Breast epithelium (tissue), 3 donors: ENCODE measurements at regions not wholly inside any gene's neighbourhood (a gene's known extent, or its start where the extent isn't known, plus 50 kb on each side); places are given as distances from the start of the nearest gene placed in this dataset.

Source experiments
- CTCF ChIP-seq, 3 donors: fragments of 450-650 bp; IDR thresholded peaks; one replicate each; pipeline ENCODE4 v1.5.1; 2016 to 2017; ENCODE audit warnings: antibody characterized with exemption in 3 of 3, mild to moderate bottlenecking in 3 of 3, moderate library complexity in 3 of 3
- POLR2A ChIP-seq: fragments of 450-650 bp; IDR thresholded peaks from one replicate; pipeline ENCODE4 v1.6.1; 2016; ENCODE audit warnings: antibody characterized with exemption, mild to moderate bottlenecking, moderate library complexity

DNA sequence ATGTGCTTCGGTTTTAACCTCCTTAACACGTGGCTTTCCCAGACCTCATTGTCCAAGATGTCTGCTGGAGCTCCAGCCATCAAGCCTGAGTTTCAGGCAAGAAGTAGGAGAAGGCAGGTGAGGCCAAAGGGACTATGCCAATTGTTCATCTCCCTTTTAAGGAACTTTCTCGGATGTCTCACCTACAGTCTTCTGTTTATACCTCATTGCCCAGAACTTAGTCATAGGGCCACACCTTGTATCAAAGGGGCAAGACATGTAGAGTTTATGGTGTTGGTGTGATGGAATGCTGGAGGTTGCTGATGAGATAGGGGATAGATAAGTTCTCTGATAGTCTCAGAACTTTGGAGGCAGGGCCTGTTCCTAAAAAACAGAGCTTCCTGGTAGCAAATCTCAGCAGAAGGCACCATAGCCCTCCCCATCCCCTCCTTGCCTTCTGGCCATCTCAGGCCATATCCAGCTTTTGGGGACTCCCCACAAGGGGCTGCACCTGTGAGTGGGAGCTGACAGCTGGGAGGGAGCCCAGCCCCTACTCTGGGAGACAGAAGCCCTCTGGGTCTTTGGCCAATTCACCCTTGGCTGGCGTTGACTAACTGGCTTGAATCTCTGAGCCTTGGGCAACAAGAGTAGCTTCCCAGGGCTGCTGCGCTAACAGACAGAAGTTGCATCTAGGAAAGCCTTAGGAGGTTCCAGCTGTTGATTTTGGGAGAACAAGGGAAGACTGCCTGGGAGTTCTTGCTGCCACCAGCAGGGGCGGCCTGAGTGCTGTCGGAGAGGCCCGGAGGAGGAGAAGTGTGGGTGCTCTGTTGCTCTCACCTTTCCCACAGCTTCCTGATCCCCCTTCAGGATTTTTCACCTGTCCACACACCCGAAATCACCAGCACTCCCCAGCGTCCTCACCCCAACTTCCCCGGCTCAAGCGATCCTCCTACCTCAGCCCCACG, 149.8 kb upstream of the THY1 start:
- TF ChIP-seq CTCF (IDR thresholded peaks at IDR 0.05) (no peak), POLR2A (no peak)
